SH-SY5Y (cell line): ENCODE measurements at regions not wholly inside any gene's neighbourhood (a gene's known extent, or its start where the extent isn't known, plus 50 kb on each side); places are given as distances from the start of the nearest gene placed in this dataset.

Source experiments
- GATA2 ChIP-seq: IDR thresholded peaks from 2 replicates; pipeline ENCODE4 v1.6.1; 2011; ENCODE audit warnings: mild to moderate bottlenecking, low read depth, low read length
- GATA3 ChIP-seq: IDR thresholded peaks from 2 replicates; pipeline ENCODE4 v1.6.1; 2011; ENCODE audit warnings: low read depth, mild to moderate bottlenecking, low read length, moderate library complexity

GRCh38 chr15:62288361-62289017, 123.4 kb upstream of the C2CD4B start:
- TF ChIP-seq GATA2 (no peak), GATA3 (no peak)

- no peak for TF ChIP-seq GATA2
- TF ChIP-seq GATA3 = no peak
Observed at GRCh38 chr15:62291262-62291661, 126.2 kb upstream of the C2CD4B start.

- TF ChIP-seq GATA2 (no peak), GATA3 (no peak)
Observed at GRCh38 chr15:62296756-62297507, 131.8 kb upstream of the C2CD4B start.

- TF ChIP-seq GATA2 (no peak), GATA3 (no peak)
Observed at GRCh38 chr15:62297522-62297921, 132.4 kb upstream of the C2CD4B start.

- TF ChIP-seq GATA2 = no peak
- no peak for TF ChIP-seq GATA3
Observed at GRCh38 chr15:62297933-62298332, 132.8 kb upstream of the C2CD4B start.

GRCh38 chr15:62298811-62299210, 133.7 kb upstream of the C2CD4B start:
- TF ChIP-seq GATA3 (no peak), GATA2 (no peak)

GRCh38 chr15:62299541-62299940, 134.5 kb upstream of the C2CD4B start:
- TF ChIP-seq GATA2 (no peak), GATA3 (no peak)

- TF ChIP-seq GATA3 = no peak
- no peak for TF ChIP-seq GATA2
Observed at GRCh38 chr15:62301993-62302675, 137.0 kb upstream of the C2CD4B start.

- TF ChIP-seq GATA2 (no peak), GATA3 (no peak)
Observed at GRCh38 chr15:62306851-62307504, 141.9 kb upstream of the C2CD4B start.

- TF ChIP-seq GATA3 = no peak
- TF ChIP-seq GATA2 = no peak
Observed at GRCh38 chr15:62307551-62307950, 142.5 kb upstream of the C2CD4B start.

- TF ChIP-seq GATA3 = no peak
- TF ChIP-seq GATA2 = no peak
Observed at GRCh38 chr15:62316413-62317060, 151.5 kb upstream of the C2CD4B start.

GRCh38 chr15:62320259-62320658, 155.2 kb upstream of the C2CD4B start:
- no peak for TF ChIP-seq GATA2

GRCh38 chr15:62323353-62323890, 158.3 kb upstream of the C2CD4B start:
- no peak for TF ChIP-seq GATA2
- TF ChIP-seq GATA3 = no peak
